ENCODE measurements at regions not wholly inside any gene's neighbourhood (a gene's known extent, or its start where the extent isn't known, plus 50 kb on each side); places are given as distances from the start of the nearest gene placed in this dataset.

DNA sequence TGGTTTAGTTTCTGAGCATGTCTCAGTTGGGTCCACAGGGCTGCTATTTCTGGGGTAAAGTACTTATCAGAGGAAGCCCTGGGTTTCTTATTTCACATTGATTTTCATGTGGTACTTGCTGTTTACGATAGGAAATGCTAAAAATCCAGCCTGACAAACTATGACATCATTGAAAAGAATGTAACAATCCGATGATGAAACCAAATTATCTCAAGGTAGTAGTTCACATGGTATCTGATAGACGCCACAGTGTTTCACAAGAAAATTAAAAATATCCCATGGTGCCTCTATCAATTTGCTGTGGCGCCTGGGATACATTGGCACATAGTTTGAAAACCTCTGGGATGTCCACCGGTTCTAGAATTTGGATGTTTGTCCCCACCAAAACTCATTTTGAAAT lies 418.9 kb upstream of the RPS6KA3 start (continued):
- TF ChIP-seq RBM14 (IDR thresholded peaks at IDR 0.05; ENCODE audit: borderline replicate concordance, insufficient read depth, low read depth, low read length) (no peak), NFXL1 (CRISPR knock-in tag; IDR thresholded peaks at IDR 0.05) (no peak), ZFX (CRISPR knock-in tag; IDR thresholded peaks at IDR 0.05) (no peak), ZNF41 (CRISPR knock-in tag; conservative IDR thresholded peaks at IDR 0.05) (no peak), NFRKB (IDR thresholded peaks at IDR 0.05; ENCODE audit: low read depth) (no peak)

DNA sequence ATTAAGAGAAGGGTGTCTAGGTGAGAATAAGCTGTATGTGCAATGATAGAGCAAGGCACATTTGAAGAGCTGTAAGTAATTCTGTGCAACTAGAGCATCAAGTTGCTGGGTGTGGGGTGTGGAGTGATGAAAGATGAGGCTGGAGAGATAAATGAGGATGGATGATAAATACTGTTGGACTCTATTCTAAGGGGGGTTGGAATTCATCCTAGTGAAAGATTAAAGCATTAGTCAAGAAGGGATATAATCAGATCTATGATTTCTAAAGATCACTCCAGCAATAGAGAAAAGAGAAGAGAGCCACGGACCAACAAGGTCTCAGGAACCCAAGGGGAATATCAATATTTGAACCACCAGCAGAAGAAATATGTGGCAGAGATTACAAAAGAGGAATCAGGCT lies 415.0 kb upstream of the RPS6KA3 start:
- Histone ChIP-seq H2AFZ (ENCODE audit: low read depth, low read length) (no peak overlapping the region), H3K4me2 (ENCODE audit: insufficient read depth, low read length) (no peak overlapping the region), H4K20me1 (replicated peaks; ENCODE audit: control insufficient read depth, insufficient read depth, low read length) (no peaks in the 10 kb centered on the region), H3K27ac (ENCODE audit: extremely low read depth, low read depth, low read length) (no peak overlapping the region), H3K36me3 (ENCODE audit: control insufficient read depth, insufficient read depth, low read length) (no peaks in the 10 kb centered on the region), H3K79me2 (ENCODE audit: control insufficient read depth, insufficient read depth, low read length) (no peaks in the 10 kb centered on the region), H3K9me3 (replicated peaks; ENCODE audit: control insufficient read depth, insufficient read depth, low read depth, low read length) (no peaks in the 10 kb centered on the region), H3K4me3 (no peak overlapping the region), H3K4me1 (replicated peaks in 1 of 2; ENCODE audit: control insufficient read depth in 2 of 2, insufficient read depth in 2 of 2, low read length in 2 of 2) (no peaks in the 10 kb centered on the region), H3K27me3 (ENCODE audit: control insufficient read depth in 2 of 2, insufficient read depth in 2 of 2, low read length in 2 of 2) (no peaks in the 10 kb centered on the region), H3K9me1 (ENCODE audit: control insufficient read depth, insufficient read depth, low read length) (no peaks in the 10 kb centered on the region), H3K9ac (ENCODE audit: insufficient read depth in 1 of 2, low read depth in 2 of 2, low read length in 2 of 2) (no peak overlapping the region)
- BruUV-seq (replicated peaks) = no TSS peak
- intact Hi-C loops (cut with micrococcal nuclease) (no loop called here), in situ Hi-C loops (cut with MboI) (no loop called here)
- DNase-seq (ENCODE audit: extremely low read depth in 1 of 4, low spot score in 3 of 4) (no peak), ATAC-seq (no peak), FAIRE-seq (no peak)
- ChIA-PET POLR2A (no interaction called here), CTCF (ENCODE audit: low intra/inter-chr PET ratio) (no interaction called here)
- WGBS (ENCODE audit: insufficient coverage, low coverage, missing lambda C conversion rate) = 0% methylated on average over 1 of the region's 1 CpG
- TF ChIP-seq L3MBTL2 (IDR thresholded peaks at IDR 0.05) = no peak
- no peak for TF ChIP-seq ZC3H11A (IDR thresholded peaks at IDR 0.05; ENCODE audit: low read depth, low read length)
- TF ChIP-seq ZNF124 (CRISPR knock-in tag; IDR thresholded peaks at IDR 0.05) = no peak
- no peak for TF ChIP-seq ZFPM2 (CRISPR knock-in tag; IDR thresholded peaks at IDR 0.05)
- TF ChIP-seq TEAD2 (tag; IDR thresholded peaks at IDR 0.05) = no peak
- no peak for TF ChIP-seq ELF1 (tag; IDR thresholded peaks at IDR 0.05)
- TF ChIP-seq, protein P1, sequence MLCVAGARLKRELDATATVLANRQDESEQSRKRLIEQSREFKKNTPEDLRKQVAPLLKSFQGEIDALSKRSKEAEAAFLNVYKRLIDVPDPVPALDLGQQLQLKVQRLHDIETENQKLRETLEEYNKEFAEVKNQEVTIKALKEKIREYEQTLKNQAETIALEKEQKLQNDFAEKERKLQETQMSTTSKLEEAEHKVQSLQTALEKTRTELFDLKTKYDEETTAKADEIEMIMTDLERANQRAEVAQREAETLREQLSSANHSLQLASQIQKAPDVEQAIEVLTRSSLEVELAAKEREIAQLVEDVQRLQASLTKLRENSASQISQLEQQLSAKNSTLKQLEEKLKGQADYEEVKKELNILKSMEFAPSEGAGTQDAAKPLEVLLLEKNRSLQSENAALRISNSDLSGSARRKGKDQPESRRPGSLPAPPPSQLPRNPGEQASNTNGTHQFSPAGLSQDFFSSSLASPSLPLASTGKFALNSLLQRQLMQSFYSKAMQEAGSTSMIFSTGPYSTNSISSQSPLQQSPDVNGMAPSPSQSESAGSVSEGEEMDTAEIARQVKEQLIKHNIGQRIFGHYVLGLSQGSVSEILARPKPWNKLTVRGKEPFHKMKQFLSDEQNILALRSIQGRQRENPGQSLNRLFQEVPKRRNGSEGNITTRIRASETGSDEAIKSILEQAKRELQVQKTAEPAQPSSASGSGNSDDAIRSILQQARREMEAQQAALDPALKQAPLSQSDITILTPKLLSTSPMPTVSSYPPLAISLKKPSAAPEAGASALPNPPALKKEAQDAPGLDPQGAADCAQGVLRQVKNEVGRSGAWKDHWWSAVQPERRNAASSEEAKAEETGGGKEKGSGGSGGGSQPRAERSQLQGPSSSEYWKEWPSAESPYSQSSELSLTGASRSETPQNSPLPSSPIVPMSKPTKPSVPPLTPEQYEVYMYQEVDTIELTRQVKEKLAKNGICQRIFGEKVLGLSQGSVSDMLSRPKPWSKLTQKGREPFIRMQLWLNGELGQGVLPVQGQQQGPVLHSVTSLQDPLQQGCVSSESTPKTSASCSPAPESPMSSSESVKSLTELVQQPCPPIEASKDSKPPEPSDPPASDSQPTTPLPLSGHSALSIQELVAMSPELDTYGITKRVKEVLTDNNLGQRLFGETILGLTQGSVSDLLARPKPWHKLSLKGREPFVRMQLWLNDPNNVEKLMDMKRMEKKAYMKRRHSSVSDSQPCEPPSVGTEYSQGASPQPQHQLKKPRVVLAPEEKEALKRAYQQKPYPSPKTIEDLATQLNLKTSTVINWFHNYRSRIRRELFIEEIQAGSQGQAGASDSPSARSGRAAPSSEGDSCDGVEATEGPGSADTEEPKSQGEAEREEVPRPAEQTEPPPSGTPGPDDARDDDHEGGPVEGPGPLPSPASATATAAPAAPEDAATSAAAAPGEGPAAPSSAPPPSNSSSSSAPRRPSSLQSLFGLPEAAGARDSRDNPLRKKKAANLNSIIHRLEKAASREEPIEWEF (CRISPR knock-in tag; IDR thresholded peaks at IDR 0.05) = no peak
- TF ChIP-seq, protein P2, sequence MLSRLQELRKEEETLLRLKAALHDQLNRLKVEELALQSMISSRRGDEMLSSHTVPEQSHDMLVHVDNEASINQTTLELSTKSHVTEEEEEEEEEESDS (CRISPR knock-in tag; IDR thresholded peaks at IDR 0.05) = no peak
- no peak for TF ChIP-seq TBP (optimal IDR thresholded peaks at IDR 0.05; ENCODE audit: low read depth, low read length)
- no peak for TF ChIP-seq ERF (CRISPR knock-in tag; IDR thresholded peaks at IDR 0.05)
- TF ChIP-seq, protein P3, sequence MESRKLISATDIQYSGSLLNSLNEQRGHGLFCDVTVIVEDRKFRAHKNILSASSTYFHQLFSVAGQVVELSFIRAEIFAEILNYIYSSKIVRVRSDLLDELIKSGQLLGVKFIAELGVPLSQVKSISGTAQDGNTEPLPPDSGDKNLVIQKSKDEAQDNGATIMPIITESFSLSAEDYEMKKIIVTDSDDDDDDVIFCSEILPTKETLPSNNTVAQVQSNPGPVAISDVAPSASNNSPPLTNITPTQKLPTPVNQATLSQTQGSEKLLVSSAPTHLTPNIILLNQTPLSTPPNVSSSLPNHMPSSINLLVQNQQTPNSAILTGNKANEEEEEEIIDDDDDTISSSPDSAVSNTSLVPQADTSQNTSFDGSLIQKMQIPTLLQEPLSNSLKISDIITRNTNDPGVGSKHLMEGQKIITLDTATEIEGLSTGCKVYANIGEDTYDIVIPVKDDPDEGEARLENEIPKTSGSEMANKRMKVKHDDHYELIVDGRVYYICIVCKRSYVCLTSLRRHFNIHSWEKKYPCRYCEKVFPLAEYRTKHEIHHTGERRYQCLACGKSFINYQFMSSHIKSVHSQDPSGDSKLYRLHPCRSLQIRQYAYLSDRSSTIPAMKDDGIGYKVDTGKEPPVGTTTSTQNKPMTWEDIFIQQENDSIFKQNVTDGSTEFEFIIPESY (CRISPR knock-in tag; IDR thresholded peaks at IDR 0.05) = no peak

All from K562 (cell line).